ENCODE measurements at regions not wholly inside any gene's neighbourhood (a gene's known extent, or its start where the extent isn't known, plus 50 kb on each side); places are given as distances from the start of the nearest gene placed in this dataset.

DNA sequence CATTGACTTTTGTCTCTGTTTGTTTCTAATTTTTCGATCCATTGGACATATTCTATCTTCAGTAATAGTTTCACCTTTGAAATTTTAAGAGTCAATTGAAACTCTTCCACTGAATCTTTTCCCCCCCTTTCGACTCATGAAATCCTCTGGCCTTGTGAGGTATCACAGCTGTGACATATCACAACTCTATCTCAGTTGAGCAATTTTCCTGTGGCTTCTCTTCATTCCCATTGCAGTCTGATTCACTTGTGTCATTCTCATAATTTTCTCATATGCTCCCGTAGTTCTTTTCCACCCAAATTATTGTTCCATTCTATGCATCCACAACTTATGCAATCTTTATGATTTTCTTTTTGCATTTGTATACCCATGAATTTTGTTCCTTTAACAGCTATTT is 261.6 kb downstream of the DACT1 start:
- TF ChIP-seq, protein P1, sequence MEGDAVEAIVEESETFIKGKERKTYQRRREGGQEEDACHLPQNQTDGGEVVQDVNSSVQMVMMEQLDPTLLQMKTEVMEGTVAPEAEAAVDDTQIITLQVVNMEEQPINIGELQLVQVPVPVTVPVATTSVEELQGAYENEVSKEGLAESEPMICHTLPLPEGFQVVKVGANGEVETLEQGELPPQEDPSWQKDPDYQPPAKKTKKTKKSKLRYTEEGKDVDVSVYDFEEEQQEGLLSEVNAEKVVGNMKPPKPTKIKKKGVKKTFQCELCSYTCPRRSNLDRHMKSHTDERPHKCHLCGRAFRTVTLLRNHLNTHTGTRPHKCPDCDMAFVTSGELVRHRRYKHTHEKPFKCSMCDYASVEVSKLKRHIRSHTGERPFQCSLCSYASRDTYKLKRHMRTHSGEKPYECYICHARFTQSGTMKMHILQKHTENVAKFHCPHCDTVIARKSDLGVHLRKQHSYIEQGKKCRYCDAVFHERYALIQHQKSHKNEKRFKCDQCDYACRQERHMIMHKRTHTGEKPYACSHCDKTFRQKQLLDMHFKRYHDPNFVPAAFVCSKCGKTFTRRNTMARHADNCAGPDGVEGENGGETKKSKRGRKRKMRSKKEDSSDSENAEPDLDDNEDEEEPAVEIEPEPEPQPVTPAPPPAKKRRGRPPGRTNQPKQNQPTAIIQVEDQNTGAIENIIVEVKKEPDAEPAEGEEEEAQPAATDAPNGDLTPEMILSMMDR (conservative IDR thresholded peaks at IDR 0.05): no peak
- TF ChIP-seq EZH2 (IDR thresholded peaks at IDR 0.05; ENCODE audit: low read depth): no peak
